Transverse colon (tissue), 4 donors: ENCODE measurements at regions not wholly inside any gene's neighbourhood (a gene's known extent, or its start where the extent isn't known, plus 50 kb on each side); places are given as distances from the start of the nearest gene placed in this dataset.

Source experiments
- DNase-seq: peaks from one replicate; pipeline ENCODE4 v3.0.0-alpha.2; 2019
- H3K27ac ChIP-seq, 4 donors: fragments of 200-600 bp; sonication (generic); 2 replicates each; pipeline ENCODE4 v1.5.1; 2016 to 2018; ENCODE audit warnings: inconsistent platforms in 4 of 4
- H3K27me3 ChIP-seq: fragments of 200-600 bp; sonication (generic); 2 replicates; pipeline ENCODE4 v1.5.1; 2017; ENCODE audit warnings: inconsistent platforms
- H3K36me3 ChIP-seq, 4 donors: fragments of 200-600 bp; sonication (generic); 2 replicates each; pipeline ENCODE4 v1.5.1; 2017 to 2019; ENCODE audit warnings: inconsistent platforms in 4 of 4
- H3K4me1 ChIP-seq, 4 donors: fragments of 200-600 bp; sonication (generic); 2 replicates each; pipeline ENCODE4 v1.5.1; 2017 to 2020; ENCODE audit warnings: inconsistent platforms in 4 of 4
- H3K4me3 ChIP-seq, 4 donors: fragments of 200-600 bp; sonication (generic); 1 replicate in 1 of 4; 2 replicates in 3 of 4; pipeline versions ENCODE4 v1.5.1 to v1.6.1; 2017 to 2019; ENCODE audit warnings: inconsistent platforms in 4 of 4
- H3K9me3 ChIP-seq, 2 donors: fragments of 200-600 bp; sonication (generic); 2 replicates each; pipeline ENCODE4 v1.5.1; 2017 to 2019; ENCODE audit warnings: inconsistent platforms in 2 of 2
- EP300 ChIP-seq: sonication (generic); formaldehyde crosslinking; IDR thresholded peaks from one replicate; pipeline ENCODE4 v1.6.1; 2017; ENCODE audit warnings: antibody characterized with exemption, low read depth
- POLR2A ChIP-seq: fragments of 450-650 bp; IDR thresholded peaks from one replicate; pipeline ENCODE4 v1.6.1; 2016; ENCODE audit warnings: antibody characterized with exemption, mild to moderate bottlenecking, moderate library complexity
- POLR2AphosphoS5 ChIP-seq, 3 donors: sonication (generic); formaldehyde crosslinking; IDR thresholded peaks; one replicate each; pipeline ENCODE4 v1.6.1; 2016; ENCODE audit warnings: antibody characterized with exemption in 3 of 3
- WGBS, 2 donors: methylation state at CpG; one replicate each; pipeline ENCODE4 v1.1.5; 2018; ENCODE audit warnings: low coverage in 1 of 2; 5-methylcytosine and 5-hydroxymethylcytosine counted together
- in situ Hi-C, 4 donors: fragments of 200-750 bp; cut with MboI; loops; one replicate each; pipeline versions ENCODE4 v1.15.0 to v1.15.1; 2017; ENCODE audit warnings: low sequenced_read_pairs in 3 of 4, low pct_ligation_motif_present in 1 of 4, low pct_unique_long_range_greater_than_20kb in 1 of 4
- intact Hi-C: fragments of 100-400 bp; cut with DNase I; formaldehyde crosslinking; loops from one replicate; pipeline ENCODE4 v1.15.1; 2023; ENCODE audit warnings: low total_unique reads
- TF ChIP-seq, protein P1 (sequence below), 5 experiments: fragments of 200-600 bp in 3 of 5; fragments of 450-650 bp in 2 of 5; sonication (generic) in 3 of 5; IDR thresholded peaks; 1 replicate in 2 of 5; 2 replicates in 3 of 5; pipeline ENCODE4 v1.5.1; 2016 to 2017; ENCODE audit warnings: antibody characterized with exemption in 5 of 5, inconsistent platforms in 3 of 5, mild to moderate bottlenecking in 2 of 5, moderate library complexity in 1 of 5

DNA sequence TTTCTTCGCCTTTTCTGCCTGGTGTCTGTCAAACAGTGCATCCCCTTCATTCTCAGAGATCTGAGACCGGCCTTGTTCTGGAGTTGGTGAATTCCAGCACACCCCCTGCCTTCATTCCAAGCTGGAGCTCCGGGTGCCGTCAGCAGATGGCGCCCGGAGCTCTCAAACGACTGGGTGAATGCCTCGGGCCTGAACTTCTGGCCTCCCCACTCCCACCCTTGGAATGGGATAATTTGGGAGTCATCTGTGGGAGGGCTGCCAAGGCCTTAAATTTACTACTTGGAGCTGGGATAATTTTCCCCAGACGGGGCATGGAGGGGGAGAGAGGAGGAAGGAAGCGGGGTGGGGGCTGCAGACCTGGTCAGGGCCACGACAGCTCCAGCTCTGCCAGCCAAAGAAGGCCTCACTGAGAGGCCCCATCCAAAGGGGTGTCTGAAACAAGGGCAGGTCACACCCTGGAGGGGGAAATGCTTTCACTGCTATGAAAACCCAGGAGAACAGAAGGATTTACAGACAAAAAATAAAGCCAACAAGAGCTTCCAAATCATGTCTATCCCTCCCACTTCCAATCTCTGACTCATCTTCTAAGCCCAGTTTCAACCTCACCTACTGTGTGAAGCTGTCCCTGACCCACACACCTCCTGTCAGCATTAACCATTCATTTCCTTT lies 187.9 kb downstream of the OPA1 start:
- H3K4me3 ChIP-seq, result no peak overlapping the region
- 17% methylated on average over 11 of the region's 11 CpGs; no CpG with 5 or more reads in 1 of the 2 donors for WGBS, 2 donors
- H3K27ac ChIP-seq, result peak overlapping the region in 3 of 4 donors; percentile 42 to 49 (median 46)
- peaks cover 6 to 27% (median 17%) of the 10 kb centered on the region in 4 donors for H3K4me1 ChIP-seq
- DNase-seq, result peak; percentile 74
- H3K36me3 ChIP-seq, result no peaks in the 10 kb centered on the region
- TF ChIP-seq EP300 (no peak), POLR2AphosphoS5 (IDR thresholded peaks at IDR 0.05) (peak in 1 of 3 donors; percentile 10), POLR2A (no peak)
- TF ChIP-seq, protein P1, sequence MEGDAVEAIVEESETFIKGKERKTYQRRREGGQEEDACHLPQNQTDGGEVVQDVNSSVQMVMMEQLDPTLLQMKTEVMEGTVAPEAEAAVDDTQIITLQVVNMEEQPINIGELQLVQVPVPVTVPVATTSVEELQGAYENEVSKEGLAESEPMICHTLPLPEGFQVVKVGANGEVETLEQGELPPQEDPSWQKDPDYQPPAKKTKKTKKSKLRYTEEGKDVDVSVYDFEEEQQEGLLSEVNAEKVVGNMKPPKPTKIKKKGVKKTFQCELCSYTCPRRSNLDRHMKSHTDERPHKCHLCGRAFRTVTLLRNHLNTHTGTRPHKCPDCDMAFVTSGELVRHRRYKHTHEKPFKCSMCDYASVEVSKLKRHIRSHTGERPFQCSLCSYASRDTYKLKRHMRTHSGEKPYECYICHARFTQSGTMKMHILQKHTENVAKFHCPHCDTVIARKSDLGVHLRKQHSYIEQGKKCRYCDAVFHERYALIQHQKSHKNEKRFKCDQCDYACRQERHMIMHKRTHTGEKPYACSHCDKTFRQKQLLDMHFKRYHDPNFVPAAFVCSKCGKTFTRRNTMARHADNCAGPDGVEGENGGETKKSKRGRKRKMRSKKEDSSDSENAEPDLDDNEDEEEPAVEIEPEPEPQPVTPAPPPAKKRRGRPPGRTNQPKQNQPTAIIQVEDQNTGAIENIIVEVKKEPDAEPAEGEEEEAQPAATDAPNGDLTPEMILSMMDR (IDR thresholded peaks at IDR 0.05), result peak; percentile 73 to 86 (median 76)
- no peaks in the 10 kb centered on the region for H3K9me3 ChIP-seq
- in situ Hi-C loops (loop anchor here (5.0 to 25.0 kb wide), 6 partner anchors 181 to 536 kb away; partner anchors contain the start of gene HES1 (in 3 of the 4)), intact Hi-C loops (loop anchor here (5.0 kb wide), 1 partner anchor 536 kb away; no protein-coding TSS in a partner anchor)
- no peaks in the 10 kb centered on the region for H3K27me3 ChIP-seq

- in situ Hi-C loops, result loop anchor here (5.0 to 25.0 kb wide), 6 partner anchors 180 to 535 kb away; partner anchors contain the start of gene HES1 (in 3 of the 4)
- no peaks in the 10 kb centered on the region for H3K9me3 ChIP-seq
- peaks cover 6 to 27% (median 17%) of the 10 kb centered on the region in 4 donors for H3K4me1 ChIP-seq
- no peak overlapping the region for H3K4me3 ChIP-seq
- WGBS, 2 donors, result 40 to 46% methylated on average over 2 to 9 of the region's 9 CpGs
- TF ChIP-seq, protein P1 (IDR thresholded peaks at IDR 0.05), result peak in 1 of 5 experiments; percentile 29
- no peak for TF ChIP-seq EP300
- TF ChIP-seq POLR2A, result peak; percentile 26
- TF ChIP-seq POLR2AphosphoS5 (IDR thresholded peaks at IDR 0.05), result peak in 1 of 3 donors; percentile 39
- no peaks in the 10 kb centered on the region for H3K36me3 ChIP-seq
- peak overlapping the region; percentile 20 to 49 (median 44) for H3K27ac ChIP-seq
- DNase-seq, result peak; percentile 35
- intact Hi-C loops, result loop anchor here (5.0 kb wide), 1 partner anchor 535 kb away; no protein-coding TSS in a partner anchor
- no peaks in the 10 kb centered on the region for H3K27me3 ChIP-seq
These were observed 189.3 kb downstream of the OPA1 start for GRCh38 chr3:193782276-193782647.

DNA sequence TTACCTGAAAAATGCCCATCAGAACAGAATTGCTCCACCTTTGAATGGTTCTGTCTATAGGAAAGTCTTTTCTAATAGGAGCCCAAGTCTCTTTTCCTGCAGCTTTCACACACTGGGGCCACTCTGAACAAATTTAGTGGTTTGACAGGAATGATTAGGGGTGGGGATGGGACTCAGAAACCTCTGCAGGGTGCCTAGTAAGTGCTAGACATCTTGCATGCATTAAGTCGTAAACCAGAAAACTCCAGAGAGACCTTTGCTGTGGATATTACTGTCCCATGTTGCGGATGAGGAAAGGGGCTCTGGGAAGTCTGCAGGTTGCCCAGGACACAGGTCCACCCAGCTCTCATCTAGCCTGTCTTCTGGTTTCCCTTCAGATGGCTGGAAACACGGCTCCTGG lies 189.7 kb downstream of the OPA1 start:
- WGBS, 2 donors, result 91 to 100% methylated on average over 1 to 3 of the region's 3 CpGs
- in situ Hi-C loops (loop anchor here (5.0 to 25.0 kb wide), 6 partner anchors 180 to 535 kb away; partner anchors contain the start of gene HES1 (in 3 of the 4)), intact Hi-C loops (loop anchor here (5.0 kb wide), 1 partner anchor 535 kb away; no protein-coding TSS in a partner anchor)
- Histone ChIP-seq H3K27ac (peak overlapping the region in 2 of 4 donors; percentile 46 to 49), H3K9me3 (no peaks in the 10 kb centered on the region), H3K27me3 (no peaks in the 10 kb centered on the region), H3K4me3 (no peak overlapping the region), H3K36me3 (no peaks in the 10 kb centered on the region), H3K4me1 (peaks cover 6 to 27% (median 17%) of the 10 kb centered on the region in 4 donors)
- DNase-seq, result no peak
- no peak for TF ChIP-seq POLR2A
- TF ChIP-seq, protein P1 (IDR thresholded peaks at IDR 0.05), result no peak
- TF ChIP-seq EP300, result no peak
- no peak for TF ChIP-seq POLR2AphosphoS5 (IDR thresholded peaks at IDR 0.05)

DNA sequence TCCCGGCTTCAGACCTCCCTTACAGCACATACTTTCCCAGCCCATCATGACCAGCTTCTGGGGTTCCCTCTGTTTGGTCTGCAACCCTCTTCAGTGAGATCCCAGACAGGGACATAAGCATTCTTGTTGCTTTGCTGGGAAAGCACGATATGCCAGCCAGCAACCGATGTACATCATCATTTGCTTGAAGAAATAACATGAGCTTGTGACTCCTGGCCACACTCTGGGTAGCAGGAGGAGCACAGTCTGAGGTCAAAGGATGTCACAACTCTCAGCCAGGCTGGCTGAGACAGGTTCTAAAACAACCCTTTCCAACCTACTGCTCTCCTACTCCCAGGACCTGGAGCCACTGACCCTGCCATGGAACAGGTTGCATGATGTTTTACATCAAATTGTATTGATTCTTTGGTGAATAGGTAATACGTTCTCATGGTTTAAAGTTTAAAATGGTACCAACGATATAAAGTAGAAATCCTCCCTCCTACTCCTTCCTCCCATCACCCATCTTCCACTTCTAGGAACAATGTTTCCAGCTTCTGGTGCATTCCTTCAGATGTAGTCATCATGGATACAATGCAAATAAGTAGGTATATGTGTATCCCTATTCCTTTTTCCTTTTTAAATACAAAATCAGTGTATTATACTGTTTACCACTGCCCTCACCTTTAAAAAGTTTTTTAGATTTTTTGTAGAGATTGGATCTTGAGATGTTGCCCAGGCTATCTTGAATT lies 190.3 kb downstream of the OPA1 start:
- intact Hi-C loops, result loop anchor here (5.0 kb wide), 1 partner anchor 534 kb away; no protein-coding TSS in a partner anchor
- Histone ChIP-seq H3K4me1 (peaks cover 6 to 30% (median 21%) of the 10 kb centered on the region in 4 donors), H3K27me3 (no peaks in the 10 kb centered on the region), H3K4me3 (no peak overlapping the region), H3K27ac (no peak overlapping the region), H3K9me3 (no peaks in the 10 kb centered on the region), H3K36me3 (no peaks in the 10 kb centered on the region)
- 92% methylated on average over 5 of the region's 5 CpGs; no CpG with 5 or more reads in 1 of the 2 donors for WGBS, 2 donors
- in situ Hi-C loops, result loop anchor here (5.0 to 25.0 kb wide), 6 partner anchors 179 to 534 kb away; partner anchors contain the start of gene HES1 (in 3 of the 4)
- DNase-seq, result no peak
- TF ChIP-seq POLR2AphosphoS5 (IDR thresholded peaks at IDR 0.05) (no peak), POLR2A (no peak), EP300 (no peak)
- TF ChIP-seq, protein P1 (IDR thresholded peaks at IDR 0.05), result no peak
